GM12892 (cell line): ENCODE measurements at regions not wholly inside any gene's neighbourhood (a gene's known extent, or its start where the extent isn't known, plus 50 kb on each side); places are given as distances from the start of the nearest gene placed in this dataset.

Experiments used
- POLR2A ChIP-seq: IDR thresholded peaks from 2 replicates; pipeline ENCODE4 v1.6.1; 2011; ENCODE audit warnings: low read depth, low read length, control low read depth
- POLR2AphosphoS5 ChIP-seq: IDR thresholded peaks from 2 replicates; pipeline ENCODE4 v1.6.1; 2011; ENCODE audit warnings: low read depth, low read length, control low read depth
- TAF1 ChIP-seq: IDR thresholded peaks from 2 replicates; pipeline ENCODE4 v1.6.1; 2011; ENCODE audit warnings: low read depth, mild to moderate bottlenecking, control low read depth, low read length, borderline replicate concordance

- TF ChIP-seq POLR2A (no peak), POLR2AphosphoS5 (no peak), TAF1 (no peak)
These were observed 443.8 kb downstream of the GPAM start for GRCh38 chr10:111739874-111740139.
